ENCODE measurements at regions not wholly inside any gene's neighbourhood (a gene's known extent, or its start where the extent isn't known, plus 50 kb on each side); places are given as distances from the start of the nearest gene placed in this dataset.
"Not testable (repeated sequence)": the region's sequence is repeated elsewhere in the genome, so short reads cannot be mapped to it uniquely, and the experiment has no call there.

DNA sequence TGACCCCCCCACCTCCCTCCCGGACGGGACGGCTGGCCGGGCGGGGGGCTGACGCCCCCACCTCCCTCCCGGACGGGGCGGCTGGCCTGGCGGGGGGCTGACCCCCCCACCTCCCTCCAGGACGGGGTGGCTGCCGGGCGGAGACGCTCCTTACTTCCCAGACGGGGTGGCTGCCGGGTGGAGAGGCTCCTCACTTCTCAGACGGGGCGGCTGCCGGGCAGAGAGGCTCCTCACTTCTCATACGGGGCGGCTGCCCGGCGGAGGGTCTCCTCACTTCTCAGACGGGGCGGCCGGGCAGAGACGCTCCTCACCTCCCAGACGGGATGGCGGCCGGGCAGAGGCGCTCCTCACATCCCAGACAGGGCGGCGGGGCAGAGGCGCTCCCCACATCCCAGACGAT lies 84.7 kb downstream of the OR2B2 start:
- DNase-seq (ENCODE audit: low read depth in 3 of 3, low spot score in 1 of 3) = not testable (repeated sequence)

- not testable (repeated sequence) for DNase-seq (ENCODE audit: low read depth in 3 of 3, low spot score in 1 of 3)
Measured at GRCh38 chr6:27826612-27826985, 85.6 kb downstream of the OR2B2 start.

DNA sequence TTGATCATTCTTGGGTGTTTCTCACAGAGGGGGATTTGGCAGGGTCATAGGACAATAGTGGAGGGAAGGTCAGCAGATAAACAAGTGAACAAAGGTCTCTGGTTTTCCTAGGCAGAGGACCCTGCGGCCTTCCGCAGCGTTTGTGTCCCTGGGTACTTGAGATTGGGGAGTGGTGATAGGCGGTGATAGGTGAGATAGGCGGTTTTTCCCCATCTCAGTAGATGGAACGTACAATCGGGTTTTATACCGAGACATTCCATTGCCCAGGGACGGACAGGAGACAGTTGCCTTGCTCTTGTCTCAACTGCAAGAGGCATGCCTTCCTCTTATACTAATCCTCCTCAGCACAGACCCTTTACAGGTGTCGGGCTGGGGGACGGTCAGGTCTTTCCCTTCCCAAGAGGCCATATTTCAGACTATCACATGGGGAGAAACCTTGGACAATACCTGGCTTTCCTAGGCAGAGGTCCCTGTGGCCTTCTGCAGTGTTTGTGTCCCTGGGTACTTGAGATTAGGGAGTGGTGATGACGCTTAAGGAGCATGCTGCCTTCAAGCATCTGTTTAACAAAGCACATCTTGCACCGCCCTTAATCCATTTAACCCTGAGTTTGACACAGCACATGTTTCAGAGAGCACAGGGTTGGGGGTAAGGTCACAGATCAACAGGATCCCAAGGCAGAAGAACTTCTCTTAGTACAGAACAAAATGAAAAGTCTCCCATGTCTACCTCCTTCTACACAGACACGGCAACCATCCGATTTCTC lies 86.2 kb downstream of the OR2B2 start:
- DNase-seq (ENCODE audit: low read depth in 3 of 3, low spot score in 1 of 3) = not testable (repeated sequence)

DNA sequence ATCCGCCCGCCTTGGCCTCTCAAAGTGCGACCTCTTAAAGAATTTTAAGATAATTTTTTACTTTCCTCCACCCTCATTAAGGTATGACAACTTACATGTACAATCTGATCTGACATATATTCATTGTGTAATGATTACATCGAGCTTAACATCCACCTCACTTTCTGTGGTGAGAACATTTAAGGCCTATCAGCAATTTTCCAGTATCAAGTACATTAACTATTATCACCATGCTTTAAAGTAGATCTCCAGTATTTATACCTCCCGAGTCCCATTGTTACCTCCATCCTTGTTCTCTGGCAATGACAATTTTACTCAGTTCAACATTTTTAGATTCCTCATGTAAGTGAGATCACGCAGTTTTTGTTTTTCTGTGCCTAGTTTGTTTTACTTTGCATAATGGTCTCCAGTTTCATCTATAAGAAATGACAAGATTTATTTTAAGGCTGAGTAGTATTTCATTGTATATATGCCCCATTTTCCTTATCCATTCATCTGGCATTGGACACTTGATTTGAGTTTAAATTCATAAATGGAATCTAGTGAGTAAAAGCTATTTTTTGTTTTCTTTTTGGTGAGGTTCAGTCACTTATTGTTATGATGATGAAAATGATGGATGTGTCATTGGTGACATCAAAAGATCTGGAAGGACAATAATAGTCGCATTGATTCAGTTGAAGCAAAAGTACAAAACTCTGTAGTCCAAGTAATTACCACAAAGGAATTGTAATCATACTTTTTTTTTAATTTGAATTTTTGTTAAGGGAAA lies 87.0 kb downstream of the OR2B2 start:
- no peak for DNase-seq (ENCODE audit: low read depth in 3 of 3, low spot score in 1 of 3)

DNA sequence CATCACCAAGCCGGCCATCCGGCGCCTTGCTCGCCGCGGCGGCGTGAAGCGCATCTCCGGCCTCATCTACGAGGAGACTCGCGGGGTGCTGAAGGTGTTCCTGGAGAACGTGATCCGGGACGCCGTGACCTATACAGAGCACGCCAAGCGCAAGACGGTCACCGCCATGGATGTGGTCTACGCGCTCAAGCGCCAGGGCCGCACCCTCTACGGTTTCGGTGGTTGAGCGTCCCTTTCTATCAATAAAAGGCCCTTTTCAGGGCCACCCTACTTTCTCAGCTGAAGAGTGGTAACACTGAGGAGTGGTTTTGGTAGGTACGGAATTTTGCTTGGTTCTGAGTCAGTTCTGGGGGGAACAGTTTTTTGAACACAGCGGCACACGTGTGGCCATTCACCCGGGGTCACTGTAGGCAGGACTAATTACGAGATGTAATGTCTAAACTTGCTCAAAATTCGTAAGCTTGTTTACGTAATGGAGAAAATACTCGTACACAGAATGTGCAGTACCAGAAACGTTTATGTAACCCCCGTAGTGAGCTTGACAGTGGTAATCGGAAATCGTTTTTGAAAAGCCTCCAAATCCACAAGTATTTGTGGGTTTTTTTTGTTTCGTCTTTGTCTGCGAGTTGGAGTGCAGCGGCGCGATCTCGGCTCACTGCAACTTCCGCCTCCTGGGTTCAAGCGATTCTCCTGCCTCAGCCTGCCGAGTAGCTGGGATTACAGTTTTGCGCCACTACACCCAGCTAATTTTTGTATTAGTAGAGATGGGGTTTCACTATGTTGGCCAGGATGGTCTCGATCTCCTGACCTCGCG lies 87.8 kb downstream of the OR2B2 start:
- not testable (repeated sequence) for DNase-seq (ENCODE audit: low read depth in 3 of 3, low spot score in 1 of 3)

DNA sequence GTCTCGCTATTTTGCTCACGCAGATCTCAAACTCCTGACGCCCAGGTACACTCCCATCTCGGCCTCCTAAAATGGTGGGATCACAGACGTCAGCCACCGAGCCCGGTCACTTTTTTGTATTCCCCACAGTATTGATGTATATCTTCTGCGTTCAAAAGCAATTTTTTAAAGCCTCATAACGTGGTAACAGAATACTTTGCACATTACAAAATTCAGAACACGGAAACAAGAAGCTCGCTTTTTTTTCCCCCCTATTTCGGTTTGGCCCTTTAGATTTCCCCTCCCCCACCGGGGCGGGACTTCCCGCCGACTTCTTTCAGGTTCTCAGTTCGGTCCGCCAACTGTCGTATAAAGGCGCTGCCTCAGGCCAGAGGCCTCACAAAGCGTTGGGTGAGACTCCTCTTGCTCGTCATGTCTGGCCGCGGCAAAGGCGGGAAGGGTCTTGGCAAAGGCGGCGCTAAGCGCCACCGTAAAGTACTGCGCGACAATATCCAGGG lies 88.4 kb downstream of the OR2B2 start:
- DNase-seq (ENCODE audit: low read depth in 3 of 3, low spot score in 1 of 3) = not testable (repeated sequence)

DNA sequence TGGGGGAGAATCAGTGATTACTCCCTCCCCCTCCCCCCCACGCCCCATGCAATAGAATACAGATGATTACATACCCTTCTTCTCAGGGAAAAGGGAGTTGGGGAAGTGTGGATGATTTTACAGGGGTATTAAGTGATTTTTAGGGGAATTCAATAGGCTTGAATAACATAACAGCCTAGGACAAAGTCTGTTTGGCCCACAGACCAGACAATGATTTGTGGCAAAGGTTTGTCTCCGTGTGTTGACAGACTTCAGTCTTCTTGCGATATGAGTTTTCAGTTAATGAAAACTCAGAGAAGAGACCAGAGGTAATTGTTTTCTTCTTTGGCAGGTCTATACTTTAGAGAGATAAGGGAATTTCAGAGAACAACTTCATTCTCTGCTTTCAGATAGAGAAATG lies 95.3 kb downstream of the OR2B2 start:
- DNase-seq (ENCODE audit: low read depth in 3 of 3, low spot score in 1 of 3) = no peak

GRCh38 chr6:27814665-27815424 lies 97.4 kb downstream of the OR2B2 start:
- DNase-seq (ENCODE audit: low read depth in 3 of 3, low spot score in 1 of 3) = no peak

GRCh38 chr6:27814415-27814664 lies 97.9 kb downstream of the OR2B2 start:
- DNase-seq (ENCODE audit: low read depth in 3 of 3, low spot score in 1 of 3) = not testable (repeated sequence)

- DNase-seq (ENCODE audit: low read depth in 3 of 3, low spot score in 1 of 3) = no peak
Measured at GRCh38 chr6:27812805-27813492, 99.2 kb downstream of the OR2B2 start.

DNA sequence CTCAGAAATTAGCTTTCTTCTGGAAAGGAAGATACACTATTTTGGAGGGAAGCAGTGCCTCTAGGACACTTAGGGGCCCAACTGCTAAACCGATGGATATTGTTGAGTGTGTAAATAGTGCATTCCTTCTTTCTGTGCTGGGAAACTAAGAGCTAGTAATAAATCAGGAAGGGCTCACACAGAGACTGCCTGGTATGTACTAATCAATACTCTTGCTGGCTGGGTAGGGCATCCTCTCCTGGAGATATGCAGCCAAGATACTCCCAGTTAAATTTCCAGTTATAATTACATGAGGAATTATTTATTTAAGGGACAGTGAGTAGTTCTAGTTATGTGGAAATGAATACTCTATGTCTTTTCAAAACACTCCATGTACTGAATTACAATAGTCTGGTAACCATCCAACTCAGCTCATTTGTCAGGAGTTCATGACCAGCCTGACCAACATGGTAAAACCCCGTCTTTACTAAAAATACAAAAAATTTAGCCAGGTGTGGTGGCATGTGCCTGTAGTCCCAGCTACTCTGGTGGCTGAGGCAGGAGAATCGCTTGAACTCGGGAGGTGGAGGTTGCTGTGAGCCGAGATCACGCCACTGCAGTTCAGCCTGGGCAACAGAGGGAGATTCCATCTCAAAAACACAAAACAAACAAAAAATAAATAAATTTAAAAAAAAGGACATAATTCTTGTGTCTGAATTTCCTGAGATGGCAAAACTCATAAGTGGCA lies 100.0 kb downstream of the OR2B2 start:
- no peak for DNase-seq (ENCODE audit: low read depth in 3 of 3, low spot score in 1 of 3)

- no peak for DNase-seq (ENCODE audit: low read depth in 3 of 3, low spot score in 1 of 3)
Measured at GRCh38 chr6:27811451-27811772, 100.8 kb downstream of the OR2B2 start.

GRCh38 chr6:27810768-27811450 lies 101.3 kb downstream of the OR2B2 start:
- DNase-seq (ENCODE audit: low read depth in 3 of 3, low spot score in 1 of 3) = no peak

GRCh38 chr6:27809939-27810767 lies 102.0 kb downstream of the OR2B2 start:
- peak in 2 of 3 donors; percentile 43 to 61 for DNase-seq (ENCODE audit: low read depth in 3 of 3, low spot score in 1 of 3)

- no peak for DNase-seq (ENCODE audit: low read depth in 3 of 3, low spot score in 1 of 3)
Measured at GRCh38 chr6:27809067-27809938, 102.9 kb downstream of the OR2B2 start.

DNA sequence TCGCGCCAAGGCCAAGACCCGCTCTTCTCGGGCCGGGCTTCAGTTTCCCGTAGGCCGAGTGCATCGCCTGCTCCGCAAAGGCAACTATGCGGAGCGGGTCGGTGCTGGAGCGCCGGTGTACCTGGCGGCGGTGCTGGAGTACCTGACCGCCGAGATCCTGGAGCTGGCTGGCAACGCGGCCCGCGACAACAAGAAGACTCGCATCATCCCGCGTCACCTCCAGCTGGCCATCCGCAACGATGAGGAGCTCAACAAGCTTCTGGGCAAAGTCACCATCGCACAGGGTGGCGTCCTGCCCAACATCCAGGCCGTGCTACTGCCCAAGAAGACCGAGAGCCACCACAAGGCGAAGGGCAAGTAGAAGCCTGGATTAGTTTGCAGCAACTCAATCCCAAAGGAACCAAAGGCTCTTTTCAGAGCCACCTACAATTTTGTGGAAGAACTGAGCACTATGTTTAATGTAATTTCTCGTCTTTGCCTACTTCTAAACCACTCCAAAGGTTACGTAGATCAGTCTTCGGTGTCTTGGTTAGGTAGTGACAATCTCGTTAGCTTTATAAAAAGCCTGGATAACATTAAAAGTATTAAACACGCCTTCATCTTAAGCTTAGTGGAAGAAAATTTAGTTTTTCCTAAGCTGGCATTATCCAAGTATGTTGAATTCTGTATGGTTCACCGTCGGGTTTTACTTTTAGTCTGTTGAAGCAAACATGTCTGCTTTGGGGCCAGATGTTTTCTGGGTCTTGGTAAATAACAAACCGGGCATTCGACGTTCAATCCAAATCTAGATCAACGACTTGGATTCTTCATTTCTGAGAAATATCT lies 103.7 kb downstream of the OR2B2 start:
- not testable (repeated sequence) for DNase-seq (ENCODE audit: low read depth in 3 of 3, low spot score in 1 of 3)
